ENCODE measurements at regions not wholly inside any gene's neighbourhood (a gene's known extent, or its start where the extent isn't known, plus 50 kb on each side); places are given as distances from the start of the nearest gene placed in this dataset.

GRCh38 chr2:8193146-8193545, 488.7 kb upstream of the ID2 start:
- Mint-ChIP-seq H3K27ac (peak overlapping the region; percentile 87), H3K27me3 (no peaks in the 10 kb centered on the region), H3K4me3 (peak overlapping the region; percentile 74), H3K36me3 (ENCODE audit: low read depth) (no peaks in the 10 kb centered on the region), H3K9me3 (no peaks in the 10 kb centered on the region), H3K4me1 (ENCODE audit: low read depth) (peaks cover 40% of the 10 kb centered on the region)
- intact Hi-C loops (cut with micrococcal nuclease) = no loop called here

GRCh38 chr2:8193686-8194615, 487.9 kb upstream of the ID2 start:
- Mint-ChIP-seq H3K4me3 (peak overlapping the region; percentile 74), H3K9me3 (no peaks in the 10 kb centered on the region), H3K4me1 (ENCODE audit: low read depth) (peaks cover 48% of the 10 kb centered on the region), H3K36me3 (ENCODE audit: low read depth) (no peaks in the 10 kb centered on the region), H3K27ac (peak overlapping the region; percentile 87), H3K27me3 (no peaks in the 10 kb centered on the region)
- intact Hi-C loops (cut with micrococcal nuclease) = no loop called here

DNA sequence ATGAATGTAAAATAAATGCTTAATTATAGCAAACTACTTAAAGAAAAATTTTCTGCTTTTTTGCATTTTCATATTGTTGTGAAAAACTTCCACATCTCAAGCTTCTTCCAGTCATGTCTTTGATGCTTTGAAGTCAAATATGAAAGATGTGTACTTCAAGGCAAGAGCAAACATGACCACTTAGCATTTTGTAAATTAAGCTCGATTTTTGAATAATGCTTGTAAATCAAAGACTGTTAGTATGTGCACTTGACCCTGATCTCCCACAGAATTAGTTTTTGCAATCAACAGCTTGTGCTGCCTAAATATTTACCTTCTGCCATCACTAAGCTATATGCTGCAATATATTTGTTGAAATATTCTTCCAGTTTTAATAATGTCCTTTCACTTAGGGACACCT, 486.1 kb upstream of the ID2 start:
- intact Hi-C loops (cut with micrococcal nuclease) = no loop called here
- no peak overlapping the region for H3K27ac Mint-ChIP-seq

GRCh38 chr2:8196316-8196715, 485.5 kb upstream of the ID2 start:
- Mint-ChIP-seq H3K4me1 (ENCODE audit: low read depth) (peaks cover 45% of the 10 kb centered on the region), H3K27me3 (no peaks in the 10 kb centered on the region), H3K27ac (no peak overlapping the region), H3K36me3 (ENCODE audit: low read depth) (peaks cover 6% of the 10 kb centered on the region), H3K4me3 (no peak overlapping the region), H3K9me3 (peaks cover 11% of the 10 kb centered on the region)
- intact Hi-C loops (cut with micrococcal nuclease) = no loop called here

More for the DNA sequence above, 486.1 kb upstream of the ID2 start:
- Mint-ChIP-seq H3K4me1 (ENCODE audit: low read depth) (peaks cover 42% of the 10 kb centered on the region), H3K9me3 (peaks cover 11% of the 10 kb centered on the region), H3K36me3 (ENCODE audit: low read depth) (peaks cover 6% of the 10 kb centered on the region), H3K27me3 (no peaks in the 10 kb centered on the region), H3K4me3 (no peak overlapping the region)

GRCh38 chr2:8197101-8197500, 484.8 kb upstream of the ID2 start:
- H3K36me3 Mint-ChIP-seq (ENCODE audit: low read depth) = peaks cover 6% of the 10 kb centered on the region
- intact Hi-C loops (cut with micrococcal nuclease) = no loop called here
- H3K27me3 Mint-ChIP-seq = no peaks in the 10 kb centered on the region
- H3K27ac Mint-ChIP-seq = no peak overlapping the region
- no peak overlapping the region for H3K4me3 Mint-ChIP-seq
- peaks cover 39% of the 10 kb centered on the region for H3K4me1 Mint-ChIP-seq (ENCODE audit: low read depth)
- peaks cover 11% of the 10 kb centered on the region for H3K9me3 Mint-ChIP-seq

DNA sequence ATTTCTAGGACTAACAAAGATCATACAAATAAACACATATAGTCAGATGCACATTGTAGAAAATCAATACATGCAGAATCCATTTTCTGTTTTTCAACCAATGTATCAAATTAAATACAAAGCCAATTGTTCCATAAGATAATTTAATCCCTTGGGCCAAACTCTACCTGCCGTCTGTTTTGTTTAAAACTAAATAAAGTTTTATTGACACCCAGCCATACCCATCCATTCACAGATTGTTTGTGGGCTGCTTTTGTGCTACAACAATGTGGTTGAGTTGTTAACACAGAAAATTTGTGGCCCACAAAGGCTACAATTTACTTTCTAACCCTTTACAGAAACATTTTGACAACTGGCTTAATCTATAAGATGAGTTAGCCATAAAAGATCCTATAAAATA, 484.0 kb upstream of the ID2 start:
- Mint-ChIP-seq H3K9me3 (peaks cover 11% of the 10 kb centered on the region), H3K4me1 (ENCODE audit: low read depth) (peaks cover 32% of the 10 kb centered on the region), H3K27me3 (no peaks in the 10 kb centered on the region), H3K27ac (no peak overlapping the region), H3K4me3 (no peak overlapping the region), H3K36me3 (ENCODE audit: low read depth) (peaks cover 6% of the 10 kb centered on the region)
- intact Hi-C loops (cut with micrococcal nuclease) = no loop called here

DNA sequence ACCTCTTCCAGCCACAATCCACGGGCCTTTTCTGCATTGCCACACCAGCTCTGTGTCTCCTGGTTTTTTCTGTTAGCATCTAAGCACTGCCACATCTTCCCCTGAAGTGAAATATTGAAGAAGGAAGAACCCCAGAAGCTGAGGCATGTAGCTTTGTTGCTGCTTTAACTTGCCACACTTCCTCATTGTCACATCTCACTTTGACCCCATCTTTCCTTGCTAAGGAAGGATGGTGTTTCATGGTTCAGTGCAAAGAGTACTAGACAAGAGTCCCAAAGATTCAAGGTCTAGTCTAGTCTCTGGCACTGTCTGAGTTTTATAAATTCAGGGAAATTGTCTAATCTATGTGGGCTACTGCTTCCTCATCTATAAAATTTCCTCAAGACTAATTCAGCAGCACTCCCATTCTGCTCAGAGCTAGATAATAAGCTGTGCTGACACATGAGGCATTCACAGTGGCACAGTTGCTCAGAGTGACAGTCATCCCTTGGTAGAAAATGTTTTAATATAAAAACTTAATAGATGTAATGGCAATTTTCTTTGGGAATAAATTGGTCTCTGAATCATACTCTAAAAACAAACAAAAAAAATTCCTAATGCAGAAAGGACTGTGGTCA, 483.0 kb upstream of the ID2 start:
- intact Hi-C loops (cut with micrococcal nuclease) = no loop called here
- Mint-ChIP-seq H3K4me3 (no peak overlapping the region), H3K36me3 (ENCODE audit: low read depth) (peaks cover 6% of the 10 kb centered on the region), H3K27me3 (peaks cover 2% of the 10 kb centered on the region), H3K27ac (peak overlapping the region; percentile 33), H3K4me1 (ENCODE audit: low read depth) (peaks cover 30% of the 10 kb centered on the region), H3K9me3 (peaks cover 19% of the 10 kb centered on the region)

GRCh38 chr2:8202132-8202531, 479.7 kb upstream of the ID2 start:
- Mint-ChIP-seq H3K27me3 (peaks cover 2% of the 10 kb centered on the region), H3K4me3 (no peak overlapping the region), H3K9me3 (peaks cover 21% of the 10 kb centered on the region), H3K36me3 (ENCODE audit: low read depth) (peaks cover 8% of the 10 kb centered on the region), H3K4me1 (ENCODE audit: low read depth) (peaks cover 22% of the 10 kb centered on the region), H3K27ac (no peak overlapping the region)
- intact Hi-C loops (cut with micrococcal nuclease) = no loop called here

DNA sequence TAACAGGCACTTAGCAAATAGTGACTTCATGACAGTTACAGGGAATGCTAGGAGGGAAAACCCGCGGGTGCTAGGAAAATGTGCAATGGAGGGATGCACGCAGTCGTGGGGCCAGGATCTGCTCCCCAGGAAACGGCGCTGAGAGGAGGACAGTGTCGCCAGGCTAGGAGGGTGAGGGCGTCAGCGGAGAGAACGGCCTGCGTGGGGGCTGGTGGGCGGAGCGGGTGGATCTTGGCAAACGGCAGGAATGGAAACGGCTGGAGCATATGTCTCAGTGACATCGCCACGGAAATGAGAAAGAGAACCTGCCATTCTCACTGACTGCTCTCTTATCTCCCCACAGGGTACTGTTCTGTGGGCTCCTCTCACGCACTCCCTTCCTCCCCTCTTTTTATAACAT, 478.5 kb upstream of the ID2 start:
- Mint-ChIP-seq H3K27me3 (peaks cover 2% of the 10 kb centered on the region), H3K4me1 (ENCODE audit: low read depth) (peaks cover 23% of the 10 kb centered on the region), H3K36me3 (ENCODE audit: low read depth) (peaks cover 15% of the 10 kb centered on the region), H3K27ac (peak overlapping the region; percentile 60), H3K9me3 (peaks cover 29% of the 10 kb centered on the region), H3K4me3 (no peak overlapping the region)
- intact Hi-C loops (cut with micrococcal nuclease) = no loop called here

GRCh38 chr2:8204711-8205110, 477.1 kb upstream of the ID2 start:
- no peak overlapping the region for H3K27ac Mint-ChIP-seq
- peaks cover 27% of the 10 kb centered on the region for H3K9me3 Mint-ChIP-seq
- H3K4me3 Mint-ChIP-seq = no peak overlapping the region
- intact Hi-C loops (cut with micrococcal nuclease) = no loop called here
- peaks cover 2% of the 10 kb centered on the region for H3K27me3 Mint-ChIP-seq
- H3K4me1 Mint-ChIP-seq (ENCODE audit: low read depth) = peaks cover 22% of the 10 kb centered on the region
- peaks cover 13% of the 10 kb centered on the region for H3K36me3 Mint-ChIP-seq (ENCODE audit: low read depth)

GRCh38 chr2:8209494-8209893, 472.4 kb upstream of the ID2 start:
- intact Hi-C loops (cut with micrococcal nuclease) = no loop called here
- H3K36me3 Mint-ChIP-seq (ENCODE audit: low read depth) = peaks cover 8% of the 10 kb centered on the region

DNA sequence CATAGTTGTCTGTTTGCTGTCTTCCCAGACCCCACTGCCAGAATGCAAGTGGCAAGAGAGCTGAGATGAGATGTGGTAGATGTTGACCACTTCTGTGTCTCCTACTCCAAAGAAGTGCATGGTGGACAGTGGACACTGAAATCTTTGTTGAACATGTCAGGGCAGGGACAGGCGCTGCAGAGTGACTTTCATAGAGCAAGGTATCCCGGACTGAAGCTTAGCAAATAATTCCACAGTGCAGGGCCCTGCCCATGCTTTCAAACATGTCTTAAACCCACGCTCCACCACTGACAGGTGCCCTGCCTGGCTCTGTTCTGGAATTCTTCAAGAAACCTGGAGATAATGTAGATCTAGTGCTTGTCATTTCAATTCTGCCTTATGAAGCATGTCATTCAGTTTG, 470.5 kb upstream of the ID2 start:
- Mint-ChIP-seq H3K36me3 (ENCODE audit: low read depth) (peaks cover 8% of the 10 kb centered on the region), H3K9me3 (peaks cover 11% of the 10 kb centered on the region), H3K27me3 (no peaks in the 10 kb centered on the region), H3K4me3 (no peak overlapping the region), H3K4me1 (ENCODE audit: low read depth) (peaks cover 28% of the 10 kb centered on the region), H3K27ac (no peak overlapping the region)
- intact Hi-C loops (cut with micrococcal nuclease) = no loop called here

More at GRCh38 chr2:8209494-8209893, 472.4 kb upstream of the ID2 start:
- Mint-ChIP-seq H3K9me3 (peaks cover 11% of the 10 kb centered on the region), H3K4me3 (no peak overlapping the region), H3K27me3 (no peaks in the 10 kb centered on the region), H3K27ac (no peak overlapping the region), H3K4me1 (ENCODE audit: low read depth) (peaks cover 23% of the 10 kb centered on the region)

DNA sequence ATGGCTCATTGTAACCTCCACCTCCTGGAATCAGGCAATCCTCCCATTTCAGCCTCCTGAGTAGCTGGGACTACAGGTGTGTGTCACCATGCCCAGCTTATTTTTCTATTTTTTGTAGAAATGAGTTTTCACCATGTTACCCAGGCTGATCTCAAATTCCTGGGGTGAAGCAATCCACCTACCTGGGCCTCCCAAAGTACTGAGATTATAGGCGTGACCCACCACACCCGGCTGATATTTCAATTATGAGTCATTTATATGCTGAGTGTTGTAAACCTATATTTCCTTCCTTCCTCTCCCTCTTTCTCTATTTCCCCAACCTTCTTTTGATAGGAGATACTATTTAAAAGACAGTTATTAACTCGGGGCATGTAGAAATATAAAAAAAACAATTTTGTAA, 469.6 kb upstream of the ID2 start:
- Mint-ChIP-seq H3K27ac (no peak overlapping the region), H3K9me3 (peaks cover 7% of the 10 kb centered on the region)

DNA sequence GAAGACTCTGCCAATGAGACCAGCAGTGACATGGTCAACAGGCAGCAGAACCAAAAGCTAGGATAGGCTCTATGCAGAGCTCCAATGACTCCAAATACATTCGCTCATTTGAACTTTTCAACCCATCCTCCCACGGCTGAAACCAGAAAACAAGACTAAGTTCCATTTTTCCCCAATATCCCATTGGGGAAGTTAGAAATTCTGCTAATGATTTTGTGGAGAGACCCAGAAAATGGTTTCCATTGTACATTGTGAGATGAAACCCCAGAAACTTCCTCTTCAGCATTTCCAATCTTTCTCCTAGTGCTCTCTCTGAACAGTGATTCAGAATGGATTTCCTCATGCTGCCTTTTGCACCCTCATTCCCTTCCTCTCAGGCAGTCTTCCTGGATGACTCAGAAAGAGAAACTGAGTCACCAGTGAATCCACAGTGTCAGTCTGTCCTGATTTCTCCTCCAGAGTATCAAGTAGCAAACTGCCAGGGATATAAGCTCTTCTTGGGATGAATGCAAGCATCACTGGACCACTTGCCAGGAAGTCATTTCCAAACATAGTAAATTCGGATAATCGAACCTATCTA, 467.7 kb upstream of the ID2 start:
- no peaks in the 10 kb centered on the region for H3K36me3 Mint-ChIP-seq (ENCODE audit: low read depth)
- peak overlapping the region; percentile 17 for H3K4me3 Mint-ChIP-seq
- no peaks in the 10 kb centered on the region for H3K9me3 Mint-ChIP-seq
- H3K4me1 Mint-ChIP-seq (ENCODE audit: low read depth) = peaks cover 25% of the 10 kb centered on the region
- no peak overlapping the region for H3K27ac Mint-ChIP-seq
- intact Hi-C loops (cut with micrococcal nuclease) = no loop called here
- H3K27me3 Mint-ChIP-seq = no peaks in the 10 kb centered on the region

More for the DNA sequence above, 469.6 kb upstream of the ID2 start:
- peaks cover 31% of the 10 kb centered on the region for H3K4me1 Mint-ChIP-seq (ENCODE audit: low read depth)
- no peaks in the 10 kb centered on the region for H3K27me3 Mint-ChIP-seq
- H3K4me3 Mint-ChIP-seq = no peak overlapping the region
- intact Hi-C loops (cut with micrococcal nuclease) = no loop called here
- H3K36me3 Mint-ChIP-seq (ENCODE audit: low read depth) = peaks cover 6% of the 10 kb centered on the region

All from dendritic cell treated with granulocyte-macrophage colony-stimulating factor and Interleukin-4, amounts not matched to agents 40 ng/mL and 50 ng/mL, for 4 days (primary cell).